HepG2 (cell line): ENCODE measurements at regions not wholly inside any gene's neighbourhood (a gene's known extent, or its start where the extent isn't known, plus 50 kb on each side); places are given as distances from the start of the nearest gene placed in this dataset.
A peak's percentile ranks its signal among the peaks of the same experiment; 100 is the strongest.

ENCODE experiments used
- ATAC-seq: fragments of 200-7000 bp; cut with Tn5 transposase; 3 replicates; pipeline ENCODE4 v1.9.1; 2020; ENCODE audit warnings: mild to moderate bottlenecking, moderate library complexity
- BruUV-seq: library from RNA; stranded (reverse); fragments of 400-500 nt; replicated peaks from 2 replicates; lab custom pipeline; 2021; lab: Mats Ljungman, UMichigan
- CTCF ChIA-PET: fragments of 300-600 bp; formaldehyde crosslinking; extraction: SDS; loops from one replicate; lab custom pipeline; 2021; ENCODE audit warnings: low total read pairs, inconsistent platforms, low intra/inter-chr PET ratio; lab: Yijun Ruan, JAX
- POLR2A ChIA-PET: fragments of 350-600 bp; sonication (Branson Sonifier 250); formaldehyde crosslinking; loops from one replicate; lab custom pipeline; 2020; ENCODE audit warnings: antibody characterized with exemption, inconsistent platforms; lab: Yijun Ruan, JAX
- DNase-seq: peaks from one replicate; pipeline ENCODE4 v3.0.0-alpha.2; 2015; ENCODE audit warnings: low spot score
- FAIRE-seq: peaks from 3 replicates; lab custom pipeline; 2011; peaks lifted over from hg19 to GRCh38; lab: Jason Lieb, UNC
- H2AFZ ChIP-seq: one replicate; pipeline ENCODE4 v1.6.1; 2011; ENCODE audit warnings: low read length, inconsistent platforms
- H3K27ac ChIP-seq: fragments of 300-600 bp; 3 replicates; pipeline ENCODE4 v1.8.0; 2011; ENCODE audit warnings: mixed run types, mild to moderate bottlenecking, mixed read lengths, low read length, inconsistent platforms; ENCODE audit not compliant: insufficient read depth; ENCODE audit errors: extremely low read length
- H3K27me3 ChIP-seq, 2 experiments: fragments of 200-600 bp in 1 of 2; 2 replicates in 1 of 2; 3 replicates in 1 of 2; pipeline versions ENCODE4 v1.6.0 to v1.8.0; 2011; ENCODE audit warnings: low read length in 2 of 2, mild to moderate bottlenecking in 2 of 2, moderate library complexity in 2 of 2, inconsistent platforms in 1 of 2; ENCODE audit not compliant: insufficient read depth in 2 of 2, control insufficient read depth in 1 of 2
- H3K36me3 ChIP-seq, 2 experiments: fragments of 200-600 bp in 1 of 2; replicated peaks in 1 of 2; 2 replicates in 1 of 2; 3 replicates in 1 of 2; pipeline versions ENCODE4 v1.5.1 to v1.8.0; 2011; ENCODE audit warnings: low read length in 2 of 2, inconsistent platforms in 1 of 2; ENCODE audit not compliant: insufficient read depth in 2 of 2, control insufficient read depth in 1 of 2
- H3K4me1 ChIP-seq: 2 replicates; pipeline ENCODE4 v1.5.1; 2012; ENCODE audit warnings: low read length, inconsistent platforms; ENCODE audit not compliant: insufficient read depth
- H3K4me2 ChIP-seq: 2 replicates; pipeline ENCODE4 v1.6.0; 2011; ENCODE audit warnings: low read depth, low read length, inconsistent platforms
- H3K4me3 ChIP-seq, 3 experiments: fragments of 200-600 bp in 1 of 3; sonication (generic), shearing (Covaris generic) in 1 of 3; replicated peaks in 1 of 3; 2 replicates each; pipeline ENCODE4 v1.5.1; 2011 to 2016; ENCODE audit warnings: low read length in 3 of 3, inconsistent platforms in 2 of 3, low read depth in 2 of 3, mild to moderate bottlenecking in 2 of 3, control low read depth in 1 of 3, mixed read lengths in 1 of 3; ENCODE audit not compliant: insufficient read depth in 1 of 3
- H3K79me2 ChIP-seq: one replicate; pipeline ENCODE4 v1.6.1; 2011; ENCODE audit warnings: low read length, inconsistent platforms; ENCODE audit not compliant: insufficient read depth
- H3K9ac ChIP-seq: 2 replicates; pipeline ENCODE4 v1.6.0; 2011; ENCODE audit warnings: mild to moderate bottlenecking, low read depth, low read length, inconsistent platforms; ENCODE audit not compliant: insufficient read depth
- H3K9me3 ChIP-seq: 2 replicates; pipeline ENCODE4 v1.5.1; 2012; ENCODE audit warnings: mild to moderate bottlenecking, low read length
- H4K20me1 ChIP-seq: 2 replicates; pipeline ENCODE4 v1.6.0; 2011; ENCODE audit warnings: inconsistent platforms, mild to moderate bottlenecking, low read length, moderate library complexity; ENCODE audit not compliant: insufficient read depth
- FOSL2 ChIP-seq: sonication (generic); formaldehyde crosslinking; IDR thresholded peaks from 2 replicates; pipeline ENCODE4 v1.4.0; 2020; ENCODE audit warnings: missing genetic modification reagents
- HNRNPK ChIP-seq: fragments of 200-400 bp; formaldehyde crosslinking; IDR thresholded peaks from 2 replicates; pipeline ENCODE4 v1.6.1; 2018; ENCODE audit warnings: low read length, low read depth, moderate library complexity, mild to moderate bottlenecking; ENCODE audit not compliant: poor library complexity, severe bottlenecking
- LCORL ChIP-seq, 2 experiments: fragments of 450-650 bp in 1 of 2; sonication (generic) in 1 of 2; formaldehyde crosslinking in 1 of 2; IDR thresholded peaks; 2 replicates each; pipeline versions ENCODE4 v1.5.0 to v1.6.1; 2017 to 2020; ENCODE audit warnings: antibody characterized with exemption in 1 of 2, missing genetic modification reagents in 1 of 2
- MEF2D ChIP-seq: sonication (generic); formaldehyde crosslinking; IDR thresholded peaks from 2 replicates; pipeline ENCODE4 v1.5.1; 2020; ENCODE audit warnings: mild to moderate bottlenecking, missing genetic modification reagents
- SNRNP70 ChIP-seq: fragments of 200-400 bp; formaldehyde crosslinking; IDR thresholded peaks from 2 replicates; pipeline ENCODE4 v1.6.1; 2017; ENCODE audit warnings: mild to moderate bottlenecking, low read depth, low read length, moderate library complexity
- TMF1 ChIP-seq: sonication (generic); formaldehyde crosslinking; IDR thresholded peaks from 2 replicates; pipeline ENCODE4 v1.8.1; 2022; ENCODE audit warnings: low read depth, missing genetic modification reagents
- ZBTB34 ChIP-seq: sonication (generic); formaldehyde crosslinking; IDR thresholded peaks from 2 replicates; pipeline ENCODE4 v1.8.0; 2022; ENCODE audit warnings: mild to moderate bottlenecking, missing genetic modification reagents
- ZNF446 ChIP-seq: sonication (generic); formaldehyde crosslinking; IDR thresholded peaks from 2 replicates; pipeline ENCODE4 v1.5.0; 2020; ENCODE audit warnings: mild to moderate bottlenecking, missing genetic modification reagents
- WGBS: methylation state at CpG from one replicate; pipeline ENCODE4 v1.1.6; 2017; ENCODE audit warnings: low lambda C conversion rate; 5-methylcytosine and 5-hydroxymethylcytosine counted together
- in situ Hi-C: cut with HindIII; loops from 2 replicates; pipeline ENCODE4 v1.10.0; 2017; ENCODE audit warnings: low pct_unique_long_range_greater_than_20kb; ENCODE audit not compliant: extremely low pct_ligation_motif_present
- intact Hi-C: fragments of 100-400 bp; cut with micrococcal nuclease; formaldehyde crosslinking; loops from one replicate; pipeline ENCODE4 v1.10.0; 2022; ENCODE audit not compliant: unreplicated experiment

DNA sequence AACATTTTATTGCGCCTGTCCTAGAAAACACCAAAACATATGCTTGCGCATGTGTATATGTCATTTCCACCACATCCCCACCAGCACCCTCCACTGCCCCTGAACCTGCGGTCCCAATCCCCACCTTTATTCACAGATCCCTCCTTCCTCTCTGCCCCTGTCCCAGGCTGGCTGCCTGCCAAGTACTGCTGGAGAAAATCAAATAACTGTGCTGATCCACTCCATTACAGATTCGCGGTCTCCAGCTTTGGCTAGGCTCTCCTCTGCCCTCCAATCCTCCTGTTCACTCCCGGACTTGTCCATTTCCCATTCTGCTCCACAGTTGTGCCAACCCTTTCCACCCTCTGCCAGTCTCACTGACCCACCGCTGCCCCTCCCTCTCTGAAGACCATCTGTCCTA is 59.3 kb upstream of the GJB5 start:
- in situ Hi-C loops (no loop called here), intact Hi-C loops (no loop called here)
- Histone ChIP-seq H2AFZ (no peak overlapping the region), H4K20me1 (no peaks in the 10 kb centered on the region), H3K4me2 (no peak overlapping the region), H3K27me3 (peaks cover 0 to 6% of the 10 kb centered on the region in 2 experiments; a peak in 2 of 5 replicates), H3K27ac (no peak overlapping the region), H3K9ac (no peak overlapping the region), H3K4me1 (no peaks in the 10 kb centered on the region), H3K9me3 (no peaks in the 10 kb centered on the region), H3K36me3 (no peaks in the 10 kb centered on the region), H3K79me2 (no peaks in the 10 kb centered on the region), H3K4me3 (no peak overlapping the region)
- 50% methylated on average over 7 of the region's 7 CpGs for WGBS
- TF ChIP-seq LCORL (IDR thresholded peaks at IDR 0.05) (0 out of 2 replicates have a peak, but pooled peaks have one; percentile 23), LCORL (CRISPR knock-in tag; IDR thresholded peaks at IDR 0.05) (no peak), ZNF446 (CRISPR knock-in tag) (no peak), ZBTB34 (CRISPR knock-in tag) (no peak), TMF1 (no peak), MEF2D (CRISPR knock-in tag) (no peak), SNRNP70 (no peak)
- POLR2A ChIA-PET = no interaction called here
- FAIRE-seq (no peak), ATAC-seq (no peak), DNase-seq (no peak)
- CTCF ChIA-PET = no interaction called here
- no TSS peak for BruUV-seq

DNA sequence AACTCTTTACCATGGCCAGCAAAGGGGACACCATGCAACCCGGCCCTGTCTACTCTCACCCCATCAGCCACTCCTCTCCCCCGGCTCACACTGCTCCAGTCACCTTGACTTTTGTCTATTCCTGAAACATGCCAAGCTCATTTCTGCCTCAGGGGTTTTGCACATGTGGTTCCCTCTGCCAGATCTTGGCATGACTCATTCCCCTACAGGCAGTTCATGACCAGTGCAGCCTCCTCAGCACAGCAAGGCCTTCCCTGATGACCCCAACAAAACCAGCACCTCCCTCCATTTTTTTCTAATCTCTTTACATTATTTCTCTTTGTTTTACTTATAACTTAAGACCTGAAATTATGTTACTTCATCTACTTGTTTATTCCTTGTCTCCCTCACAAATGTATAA is 58.6 kb upstream of the GJB5 start:
- H3K27me3 ChIP-seq = peaks cover 0 to 5% of the 10 kb centered on the region in 2 experiments; a peak in 2 of 5 replicates
- no peak overlapping the region for H3K4me2 ChIP-seq
- TF ChIP-seq FOSL2 (CRISPR knock-in tag) (0 out of 2 replicates have a peak, but pooled peaks have one; percentile 10), HNRNPK (no peak)
- ChIA-PET CTCF (no interaction called here), POLR2A (no interaction called here)
- no peaks in the 10 kb centered on the region for H3K79me2 ChIP-seq
- no peak overlapping the region for H3K9ac ChIP-seq
- H2AFZ ChIP-seq = no peak overlapping the region
- ATAC-seq (0 out of 3 replicates have a peak, but pooled peaks have one; percentile 29), FAIRE-seq (no peak), DNase-seq (no peak)
- in situ Hi-C loops (no loop called here), intact Hi-C loops (no loop called here)
- H3K36me3 ChIP-seq = no peaks in the 10 kb centered on the region
- no peak overlapping the region for H3K27ac ChIP-seq
- no peaks in the 10 kb centered on the region for H3K4me1 ChIP-seq
- H3K9me3 ChIP-seq = no peaks in the 10 kb centered on the region
- WGBS = 16% methylated on average over 2 of the region's 2 CpGs
- no peaks in the 10 kb centered on the region for H4K20me1 ChIP-seq
- H3K4me3 ChIP-seq = no peak overlapping the region
- BruUV-seq = no TSS peak
